BJ (cell line): ENCODE measurements at regions not wholly inside any gene's neighbourhood (a gene's known extent, or its start where the extent isn't known, plus 50 kb on each side); places are given as distances from the start of the nearest gene placed in this dataset.

ENCODE experiments used
- CTCF ChIA-PET: fragments of 350-600 bp; formaldehyde crosslinking; extraction: SDS; loops from one replicate; lab custom pipeline; 2021; ENCODE audit warnings: antibody characterized with exemption, inconsistent platforms; lab: Yijun Ruan, JAX
- POLR2A ChIA-PET: fragments of 300-600 bp; sonication (Branson Sonifier 250); formaldehyde crosslinking; extraction: SDS; loops from one replicate; lab custom pipeline; 2021; ENCODE audit warnings: antibody characterized with exemption; lab: Charles Lee
- DNase-seq: peaks from one replicate; pipeline ENCODE4 v3.0.0-alpha.2; 2011; ENCODE audit warnings: low read depth
- H3K27me3 ChIP-seq: 2 replicates; pipeline ENCODE4 v1.6.0; 2011; ENCODE audit warnings: low read length; ENCODE audit not compliant: control insufficient read depth, insufficient read depth
- H3K36me3 ChIP-seq: 2 replicates; pipeline ENCODE4 v1.5.1; 2011; ENCODE audit warnings: low read length; ENCODE audit not compliant: control insufficient read depth, insufficient read depth
- H3K4me3 ChIP-seq: 2 replicates; pipeline ENCODE4 v1.5.1; 2011; ENCODE audit warnings: low read depth, mild to moderate bottlenecking, control low read depth, low read length
- TF ChIP-seq, protein P1 (sequence below): IDR thresholded peaks from 2 replicates; pipeline ENCODE4 v1.5.1; 2011; ENCODE audit warnings: low read depth, mild to moderate bottlenecking, control low read depth, inconsistent platforms, low read length, moderate library complexity; ENCODE audit not compliant: insufficient read depth

DNA sequence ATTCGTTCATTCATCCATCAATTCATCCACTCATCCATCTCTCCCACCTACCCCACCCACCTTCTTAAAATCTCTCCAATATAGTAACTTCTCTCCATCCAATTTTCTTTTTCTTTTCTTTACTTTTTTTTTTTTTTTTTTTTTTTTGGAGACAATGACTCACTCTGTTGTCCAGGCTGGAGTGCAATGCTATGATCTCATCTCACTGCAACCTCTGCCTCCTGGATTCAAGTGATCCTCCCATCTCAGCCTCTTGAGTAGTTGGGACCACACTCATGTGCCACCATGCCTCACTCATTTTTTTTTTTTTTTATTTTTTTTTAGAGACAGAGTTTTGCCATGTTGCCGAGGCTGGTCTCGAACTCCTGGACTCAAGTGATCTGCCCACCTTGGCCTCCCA is 118.4 kb downstream of the SUDS3 start:
- Histone ChIP-seq H3K4me3 (no peak overlapping the region), H3K27me3 (no peaks in the 10 kb centered on the region), H3K36me3 (no peaks in the 10 kb centered on the region)
- DNase-seq: no peak
- POLR2A ChIA-PET: no interaction called here
- CTCF ChIA-PET: no interaction called here
- TF ChIP-seq, protein P1, sequence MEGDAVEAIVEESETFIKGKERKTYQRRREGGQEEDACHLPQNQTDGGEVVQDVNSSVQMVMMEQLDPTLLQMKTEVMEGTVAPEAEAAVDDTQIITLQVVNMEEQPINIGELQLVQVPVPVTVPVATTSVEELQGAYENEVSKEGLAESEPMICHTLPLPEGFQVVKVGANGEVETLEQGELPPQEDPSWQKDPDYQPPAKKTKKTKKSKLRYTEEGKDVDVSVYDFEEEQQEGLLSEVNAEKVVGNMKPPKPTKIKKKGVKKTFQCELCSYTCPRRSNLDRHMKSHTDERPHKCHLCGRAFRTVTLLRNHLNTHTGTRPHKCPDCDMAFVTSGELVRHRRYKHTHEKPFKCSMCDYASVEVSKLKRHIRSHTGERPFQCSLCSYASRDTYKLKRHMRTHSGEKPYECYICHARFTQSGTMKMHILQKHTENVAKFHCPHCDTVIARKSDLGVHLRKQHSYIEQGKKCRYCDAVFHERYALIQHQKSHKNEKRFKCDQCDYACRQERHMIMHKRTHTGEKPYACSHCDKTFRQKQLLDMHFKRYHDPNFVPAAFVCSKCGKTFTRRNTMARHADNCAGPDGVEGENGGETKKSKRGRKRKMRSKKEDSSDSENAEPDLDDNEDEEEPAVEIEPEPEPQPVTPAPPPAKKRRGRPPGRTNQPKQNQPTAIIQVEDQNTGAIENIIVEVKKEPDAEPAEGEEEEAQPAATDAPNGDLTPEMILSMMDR: no peak

DNA sequence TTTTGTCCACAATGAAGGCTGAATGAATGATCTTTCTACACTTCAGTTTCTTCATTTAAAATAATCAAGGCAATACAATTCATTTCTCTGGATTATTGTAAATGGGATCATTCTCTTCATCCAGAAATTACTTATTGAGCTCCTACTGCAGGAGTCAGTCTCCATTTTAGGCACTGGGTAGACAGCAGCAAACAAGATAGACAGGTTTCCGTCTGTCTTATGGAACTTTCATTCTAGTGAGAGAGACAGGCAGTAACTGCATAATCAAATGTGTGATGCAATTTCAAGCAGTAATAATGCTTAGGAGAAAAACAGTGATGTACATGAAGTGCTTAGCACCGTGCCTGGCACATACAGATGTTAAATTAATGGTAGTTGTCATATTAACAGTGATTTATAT is 118.9 kb downstream of the SUDS3 start:
- Histone ChIP-seq H3K4me3 (no peak overlapping the region), H3K36me3 (no peaks in the 10 kb centered on the region), H3K27me3 (no peaks in the 10 kb centered on the region)
- ChIA-PET POLR2A (no interaction called here), CTCF (no interaction called here)
- TF ChIP-seq, protein P1: no peak
- no peak for DNase-seq

DNA sequence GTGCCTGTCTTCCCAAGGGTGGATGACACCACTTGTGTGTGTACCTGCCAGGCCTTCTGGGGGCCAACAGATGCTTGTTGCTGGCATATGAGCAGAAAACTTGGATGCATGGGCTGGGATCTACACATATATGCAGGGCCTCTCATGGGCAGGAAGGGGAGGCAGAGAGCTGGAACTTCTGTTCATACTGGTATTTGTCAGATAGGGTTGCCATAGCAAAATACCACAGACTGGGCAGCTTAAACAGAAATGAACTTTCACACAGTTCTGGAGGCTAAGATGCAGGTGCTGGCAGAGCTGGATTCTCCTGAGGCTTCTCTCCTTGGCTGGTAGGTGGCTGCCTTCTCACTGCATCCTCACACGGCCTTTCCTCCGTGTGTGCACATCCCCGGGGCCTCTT is 121.8 kb downstream of the SUDS3 start:
- TF ChIP-seq, protein P1: no peak
- Histone ChIP-seq H3K4me3 (no peak overlapping the region), H3K36me3 (no peaks in the 10 kb centered on the region), H3K27me3 (no peaks in the 10 kb centered on the region)
- ChIA-PET POLR2A (no interaction called here), CTCF (no interaction called here)
- DNase-seq: no peak

DNA sequence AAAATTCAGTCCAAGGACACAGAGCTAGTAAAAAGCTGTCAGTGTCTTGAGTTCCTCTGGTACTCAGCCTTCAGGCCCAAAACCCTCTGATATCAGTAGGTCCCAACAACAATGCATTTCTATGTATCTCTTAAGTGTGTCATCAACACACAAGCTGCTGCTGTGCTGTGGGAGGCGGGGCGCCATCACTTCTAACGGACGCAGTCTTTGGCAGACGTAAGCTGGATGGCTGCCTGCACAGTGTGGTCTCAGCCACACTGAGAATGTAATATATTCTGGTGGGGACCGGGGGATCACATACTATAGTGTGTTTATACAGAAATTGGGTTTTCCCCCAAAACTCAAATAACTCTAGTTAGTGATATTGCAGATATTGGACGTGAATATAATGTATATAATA is 123.9 kb downstream of the SUDS3 start:
- TF ChIP-seq, protein P1: no peak
- no peak for DNase-seq
- ChIA-PET CTCF (no interaction called here), POLR2A (no interaction called here)
- H3K4me3 ChIP-seq: no peak overlapping the region
- no peaks in the 10 kb centered on the region for H3K36me3 ChIP-seq
- no peaks in the 10 kb centered on the region for H3K27me3 ChIP-seq

DNA sequence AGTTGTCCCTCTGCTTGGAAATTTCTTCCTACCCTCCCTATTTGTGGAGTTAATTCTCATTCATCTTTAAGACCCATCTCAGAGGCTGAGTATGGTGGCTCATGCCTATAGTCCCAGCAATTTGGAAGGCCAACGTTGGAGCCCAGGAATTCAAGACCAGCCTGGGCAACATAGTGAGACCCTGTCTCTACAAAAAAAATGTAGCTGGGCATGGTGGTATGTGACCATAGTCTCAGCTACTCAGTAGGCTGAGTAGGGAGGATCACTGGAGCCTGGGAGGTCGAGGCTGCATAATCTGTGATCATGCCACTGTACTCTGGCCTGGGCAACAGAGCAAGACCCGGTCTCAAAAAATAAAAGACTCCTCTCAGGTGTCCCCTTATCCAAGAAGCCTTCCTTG is 125.1 kb downstream of the SUDS3 start:
- DNase-seq: no peak
- no peaks in the 10 kb centered on the region for H3K36me3 ChIP-seq
- CTCF ChIA-PET: no interaction called here
- TF ChIP-seq, protein P1: no peak
- no peak overlapping the region for H3K4me3 ChIP-seq
- POLR2A ChIA-PET: no interaction called here
- no peaks in the 10 kb centered on the region for H3K27me3 ChIP-seq
